ENCODE measurements at regions not wholly inside any gene's neighbourhood (a gene's known extent, or its start where the extent isn't known, plus 50 kb on each side); places are given as distances from the start of the nearest gene placed in this dataset.

- H3K9me3 ChIP-seq (replicated peaks; ENCODE audit: control insufficient read depth, insufficient read depth, low read length) = no peaks in the 10 kb centered on the region
- TF ChIP-seq POLR2A (IDR thresholded peaks at IDR 0.05; ENCODE audit: low read depth, low read length) (no peak), MAX (IDR thresholded peaks at IDR 0.05; ENCODE audit: insufficient read depth, insufficient read length) (no peak), POLR2AphosphoS5 (IDR thresholded peaks at IDR 0.05; ENCODE audit: insufficient read depth, low read depth, low read length) (no peak), CTCF (IDR thresholded peaks at IDR 0.05; ENCODE audit: extremely low read depth in 1 of 2, insufficient read depth in 1 of 2, low read depth in 1 of 2, low read length in 2 of 2) (no peak), GATA2 (IDR thresholded peaks at IDR 0.05; ENCODE audit: insufficient read depth, insufficient read length, low read depth, low read length) (no peak), EZH2 (IDR thresholded peaks at IDR 0.05; ENCODE audit: borderline replicate concordance, low read depth, low read length, severe bottlenecking) (no peak)
- no peaks in the 10 kb centered on the region for H3K9me1 ChIP-seq (replicated peaks; ENCODE audit: control insufficient read depth, extremely low read depth, insufficient read depth, low read length)
- H3K4me3 ChIP-seq (replicated peaks in 1 of 3; ENCODE audit: insufficient read depth in 1 of 3, low read depth in 1 of 3, low read length in 3 of 3) = no peak overlapping the region
- BruUV-seq (replicated peaks) = no TSS peak
- no peaks in the 10 kb centered on the region for H3K79me2 ChIP-seq (ENCODE audit: control insufficient read depth, insufficient read depth, low read length)
- dilution Hi-C loops (cut with MboI; ENCODE audit: extremely low pct_ligation_motif_present, low sequenced_read_pairs) (no loop called here), intact Hi-C loops (cut with micrococcal nuclease) (no loop called here)
- no peaks in the 10 kb centered on the region for H3K4me1 ChIP-seq (ENCODE audit: control insufficient read depth, extremely low read depth, insufficient read depth, low read length)
- H3K4me2 ChIP-seq (ENCODE audit: insufficient read depth, low read length) = no peak overlapping the region
- H3K9ac ChIP-seq (replicated peaks; ENCODE audit: extremely low read depth, insufficient read depth, low read length) = no peak overlapping the region
- no peak overlapping the region for H2AFZ ChIP-seq (ENCODE audit: low read depth, low read length)
- DNase-seq (ENCODE audit: low read depth, low spot score) (no peak), FAIRE-seq (no peak)
- no peak overlapping the region for H3K27ac ChIP-seq (ENCODE audit: insufficient read depth, low read depth, low read length)
- H3K36me3 ChIP-seq (ENCODE audit: control insufficient read depth in 2 of 2, extremely low read depth in 1 of 2, insufficient read depth in 2 of 2, low read length in 2 of 2) = no peaks in the 10 kb centered on the region
- POLR2A ChIA-PET = no interaction called here
- CTCF ChIA-PET = no interaction called here
- H3K27me3 ChIP-seq (ENCODE audit: control insufficient read depth in 2 of 2, insufficient read depth in 2 of 2, low read length in 2 of 2) = no peaks in the 10 kb centered on the region
- H4K20me1 ChIP-seq (replicated peaks; ENCODE audit: control insufficient read depth, extremely low read depth, insufficient read depth, low read length) = no peaks in the 10 kb centered on the region
Observed at GRCh38 chrX:6384921-6385320, 150.0 kb downstream of the VCX3A start.

GRCh38 chrX:6384371-6384770 is 150.5 kb downstream of the VCX3A start:
- H2AFZ ChIP-seq (ENCODE audit: low read depth, low read length) = no peak overlapping the region
- ChIA-PET POLR2A (no interaction called here), CTCF (no interaction called here)
- no peak for TF ChIP-seq MYC (IDR thresholded peaks at IDR 0.05; ENCODE audit: low read depth, low read length)
- no peak for TF ChIP-seq GATA2 (IDR thresholded peaks at IDR 0.05; ENCODE audit: insufficient read depth, insufficient read length, low read depth, low read length)
- no peak for TF ChIP-seq CTCF (IDR thresholded peaks at IDR 0.05; ENCODE audit: extremely low read depth in 1 of 2, insufficient read depth in 1 of 2, low read depth in 1 of 2, low read length in 2 of 2)
- no peak for TF ChIP-seq JUN (IDR thresholded peaks at IDR 0.05; ENCODE audit: borderline replicate concordance, insufficient read depth, insufficient read length, low read depth)
- no peak for TF ChIP-seq FOS (IDR thresholded peaks at IDR 0.05; ENCODE audit: borderline replicate concordance, insufficient read depth, low read length)
- TF ChIP-seq POLR2A (IDR thresholded peaks at IDR 0.05; ENCODE audit: low read depth, low read length) = no peak
- dilution Hi-C loops (cut with MboI; ENCODE audit: extremely low pct_ligation_motif_present, low sequenced_read_pairs) = no loop called here
- no peaks in the 10 kb centered on the region for H3K9me3 ChIP-seq (replicated peaks; ENCODE audit: control insufficient read depth, insufficient read depth, low read length)
- FAIRE-seq (no peak), DNase-seq (ENCODE audit: low read depth, low spot score) (no peak)
- H3K9me1 ChIP-seq (replicated peaks; ENCODE audit: control insufficient read depth, extremely low read depth, insufficient read depth, low read length) = no peaks in the 10 kb centered on the region
- no peaks in the 10 kb centered on the region for H3K36me3 ChIP-seq (ENCODE audit: control insufficient read depth in 2 of 2, extremely low read depth in 1 of 2, insufficient read depth in 2 of 2, low read length in 2 of 2)
- no peaks in the 10 kb centered on the region for H3K27me3 ChIP-seq (ENCODE audit: control insufficient read depth in 2 of 2, insufficient read depth in 2 of 2, low read length in 2 of 2)
- no peaks in the 10 kb centered on the region for H3K4me1 ChIP-seq (ENCODE audit: control insufficient read depth, extremely low read depth, insufficient read depth, low read length)
- H3K4me3 ChIP-seq (replicated peaks in 1 of 3; ENCODE audit: insufficient read depth in 1 of 3, low read depth in 1 of 3, low read length in 3 of 3) = no peak overlapping the region
- H3K4me2 ChIP-seq (ENCODE audit: insufficient read depth, low read length) = no peak overlapping the region
- no peak overlapping the region for H3K27ac ChIP-seq (ENCODE audit: insufficient read depth, low read depth, low read length)
- H3K79me2 ChIP-seq (ENCODE audit: control insufficient read depth, insufficient read depth, low read length) = no peaks in the 10 kb centered on the region
- H4K20me1 ChIP-seq (replicated peaks; ENCODE audit: control insufficient read depth, extremely low read depth, insufficient read depth, low read length) = no peaks in the 10 kb centered on the region
- no peak overlapping the region for H3K9ac ChIP-seq (replicated peaks; ENCODE audit: extremely low read depth, insufficient read depth, low read length)
- BruUV-seq (replicated peaks) = no TSS peak
- intact Hi-C loops (cut with micrococcal nuclease) = no loop called here
